OCI-LY3 (cell line): ENCODE measurements at regions not wholly inside any gene's neighbourhood (a gene's known extent, or its start where the extent isn't known, plus 50 kb on each side); places are given as distances from the start of the nearest gene placed in this dataset.

Experiments used
- H2AFZ ChIP-seq: fragments of 200-600, 300-600 bp; shearing (Covaris generic); 2 replicates; pipeline ENCODE4 v1.6.0; 2014; ENCODE audit warnings: antibody characterized with exemption, low read depth, low read length
- H3K27ac ChIP-seq: fragments of 200-600, 300-600 bp; sonication (generic); 2 replicates; pipeline ENCODE4 v1.5.1; 2014; ENCODE audit warnings: mild to moderate bottlenecking, low read length, moderate library complexity, mixed read lengths
- H3K27me3 ChIP-seq: fragments of 200-600, 300-600 bp; sonication (generic); 2 replicates; pipeline ENCODE4 v1.6.1; 2014; ENCODE audit warnings: low read depth, low read length, mixed read lengths
- H3K36me3 ChIP-seq: fragments of 200-600, 300-600 bp; sonication (generic); replicated peaks from 2 replicates; pipeline ENCODE3; 2014; ENCODE audit warnings: low read depth, low read length, mixed read lengths
- H3K4me1 ChIP-seq: fragments of 300-600, 200-600 bp; sonication (generic); 2 replicates; pipeline ENCODE4 v1.6.1; 2014; ENCODE audit warnings: low read length, mixed read lengths
- H3K4me2 ChIP-seq: fragments of 200-600, 300-600 bp; sonication (generic); 2 replicates; pipeline ENCODE4 v1.6.1; 2014; ENCODE audit warnings: low read length, mixed read lengths
- H3K4me3 ChIP-seq: fragments of 300-600, 200-600 bp; sonication (generic); 2 replicates; pipeline ENCODE4 v1.5.1; 2014; ENCODE audit warnings: antibody characterized with exemption, mild to moderate bottlenecking, low read length, moderate library complexity
- H3K79me2 ChIP-seq: fragments of 300-600, 200-600 bp; shearing (Covaris generic); 2 replicates; pipeline ENCODE4 v1.6.1; 2014; ENCODE audit warnings: mild to moderate bottlenecking, low read length, mixed read lengths
- H3K9ac ChIP-seq: fragments of 300-600, 200-600 bp; shearing (Covaris generic); 2 replicates; pipeline ENCODE4 v1.6.0; 2014; ENCODE audit warnings: mild to moderate bottlenecking, low read length, moderate library complexity
- H3K9me3 ChIP-seq: fragments of 200-600, 300-600 bp; shearing (Covaris generic); 2 replicates; pipeline ENCODE4 v1.6.1; 2014; ENCODE audit warnings: low read length, mixed read lengths; ENCODE audit not compliant: insufficient read depth
- H4K20me1 ChIP-seq: fragments of 200-600, 300-600 bp; sonication (generic); 2 replicates; pipeline ENCODE4 v1.6.1; 2016; ENCODE audit warnings: low read length, mixed read lengths; ENCODE audit not compliant: insufficient read depth
- CTCF ChIP-seq: fragments of 200-600, 300-600 bp; sonication (generic); IDR thresholded peaks from 2 replicates; pipeline ENCODE4 v1.5.1; 2014; ENCODE audit warnings: antibody characterized with exemption, low read length, low read depth
- EZH2phosphoT487 ChIP-seq: fragments of 200-600 bp; shearing (Covaris generic); IDR thresholded peaks from 2 replicates; pipeline ENCODE4 v1.6.1; 2018; ENCODE audit warnings: antibody characterized with exemption, mixed run types, low read depth

- H3K27me3 ChIP-seq: no peaks in the 10 kb centered on the region
Measured at GRCh38 chr3:40914475-40914874, 284.8 kb upstream of the CTNNB1 start.

GRCh38 chr3:40915346-40915865 lies 283.9 kb upstream of the CTNNB1 start:
- Histone ChIP-seq H3K27me3 (no peaks in the 10 kb centered on the region), H3K9ac (no peak overlapping the region), H2AFZ (no peak overlapping the region), H3K4me1 (peaks cover 10% of the 10 kb centered on the region), H3K4me2 (no peak overlapping the region), H3K9me3 (no peaks in the 10 kb centered on the region), H3K27ac (no peak overlapping the region), H4K20me1 (no peaks in the 10 kb centered on the region), H3K36me3 (no peaks in the 10 kb centered on the region), H3K4me3 (no peak overlapping the region), H3K79me2 (no peaks in the 10 kb centered on the region)
- TF ChIP-seq EZH2phosphoT487 (no peak), CTCF (no peak)

More at GRCh38 chr3:40914475-40914874, 284.8 kb upstream of the CTNNB1 start:
- no peak for TF ChIP-seq CTCF
- no peak for TF ChIP-seq EZH2phosphoT487
- H4K20me1 ChIP-seq: no peaks in the 10 kb centered on the region
- H3K79me2 ChIP-seq: no peaks in the 10 kb centered on the region
- H3K36me3 ChIP-seq: no peaks in the 10 kb centered on the region
- H3K9me3 ChIP-seq: no peaks in the 10 kb centered on the region
- H3K9ac ChIP-seq: no peak overlapping the region
- H3K4me2 ChIP-seq: no peak overlapping the region
- H3K4me3 ChIP-seq: no peak overlapping the region
- no peak overlapping the region for H3K27ac ChIP-seq
- H3K4me1 ChIP-seq: peaks cover under 1% of the 10 kb centered on the region; the same call in 1 of the 2 replicates
- no peak overlapping the region for H2AFZ ChIP-seq

- no peak overlapping the region for H3K27ac ChIP-seq
- peaks cover 24% of the 10 kb centered on the region for H3K4me1 ChIP-seq
- H3K79me2 ChIP-seq: no peaks in the 10 kb centered on the region
- H3K36me3 ChIP-seq: no peaks in the 10 kb centered on the region
- no peak overlapping the region for H3K4me3 ChIP-seq
- no peaks in the 10 kb centered on the region for H4K20me1 ChIP-seq
- peaks cover 3% of the 10 kb centered on the region; the same call in 1 of the 2 replicates for H3K9me3 ChIP-seq
- TF ChIP-seq EZH2phosphoT487 (no peak), CTCF (no peak)
- no peak overlapping the region for H3K9ac ChIP-seq
- no peaks in the 10 kb centered on the region for H3K27me3 ChIP-seq
- H3K4me2 ChIP-seq: peak overlapping the region; percentile 36
- H2AFZ ChIP-seq: no peak overlapping the region
Measured at GRCh38 chr3:40920041-40920440, 279.3 kb upstream of the CTNNB1 start.

GRCh38 chr3:40921251-40921650 lies 278.1 kb upstream of the CTNNB1 start:
- Histone ChIP-seq H3K4me1 (peaks cover 26% of the 10 kb centered on the region), H3K27me3 (no peaks in the 10 kb centered on the region), H3K4me2 (no peak overlapping the region), H3K9ac (no peak overlapping the region), H3K4me3 (no peak overlapping the region), H2AFZ (no peak overlapping the region), H3K9me3 (peaks cover 3% of the 10 kb centered on the region; the same call in 1 of the 2 replicates), H4K20me1 (no peaks in the 10 kb centered on the region), H3K27ac (no peak overlapping the region), H3K36me3 (no peaks in the 10 kb centered on the region), H3K79me2 (no peaks in the 10 kb centered on the region)
- TF ChIP-seq EZH2phosphoT487 (no peak), CTCF (no peak)
